SU-DHL-6 (cell line): ENCODE measurements at regions not wholly inside any gene's neighbourhood (a gene's known extent, or its start where the extent isn't known, plus 50 kb on each side); places are given as distances from the start of the nearest gene placed in this dataset.

Source experiments
- H2AFZ ChIP-seq: fragments of 200-600 bp; sonication (generic); 2 replicates; pipeline ENCODE4 v1.6.1; 2014; ENCODE audit warnings: low read depth, mild to moderate bottlenecking, moderate library complexity, mixed read lengths, antibody characterized with exemption, low read length; ENCODE audit not compliant: severe bottlenecking
- H3F3A ChIP-seq: fragments of 200-600 bp; shearing (Covaris generic); 2 replicates; pipeline ENCODE4 v1.6.0; 2016; ENCODE audit warnings: antibody characterized with exemption, mild to moderate bottlenecking; ENCODE audit not compliant: insufficient read depth
- H3K27ac ChIP-seq: fragments of 200-600 bp; sonication (generic); 2 replicates; pipeline ENCODE4 v1.5.1; 2016; ENCODE audit warnings: low read depth, mild to moderate bottlenecking, low read length, moderate library complexity, mixed read lengths
- H3K27me3 ChIP-seq: fragments of 200-600 bp; sonication (generic), shearing (Covaris generic); 2 replicates; pipeline ENCODE4 v1.6.0; 2014; ENCODE audit warnings: mild to moderate bottlenecking, low read length
- H3K36me3 ChIP-seq: fragments of 200-600 bp; sonication (generic); 2 replicates; pipeline ENCODE4 v1.6.1; 2014; ENCODE audit warnings: mild to moderate bottlenecking, low read length, mixed read lengths
- H3K4me2 ChIP-seq: fragments of 300-600, 200-600 bp; shearing (Covaris generic), sonication (generic); 2 replicates; pipeline ENCODE4 v1.6.0; 2014; ENCODE audit warnings: low read length, low read depth, mild to moderate bottlenecking; ENCODE audit not compliant: poor library complexity, severe bottlenecking
- H3K4me3 ChIP-seq: fragments of 200-600 bp; sonication (generic); 2 replicates; pipeline ENCODE4 v1.5.1; 2014; ENCODE audit warnings: antibody characterized with exemption, low read length, mild to moderate bottlenecking, mixed read lengths; ENCODE audit not compliant: insufficient read depth, poor library complexity, severe bottlenecking
- H3K79me2 ChIP-seq: fragments of 200-600 bp; sonication (generic); 2 replicates; pipeline ENCODE4 v1.6.1; 2014; ENCODE audit warnings: mild to moderate bottlenecking, low read length, moderate library complexity; ENCODE audit not compliant: insufficient read depth
- H3K9ac ChIP-seq: fragments of 200-600 bp; sonication (generic); 2 replicates; pipeline ENCODE4 v1.7.0; 2014; ENCODE audit warnings: mild to moderate bottlenecking, low read length
- H3K9me2 ChIP-seq: fragments of 200-600 bp; sonication (generic); replicated peaks from 2 replicates; pipeline ENCODE4 v1.6.1; 2014; ENCODE audit warnings: low read length; ENCODE audit not compliant: insufficient read depth
- H3K9me3 ChIP-seq: fragments of 200-600 bp; sonication (generic); 2 replicates; pipeline ENCODE4 v1.6.1; 2014; ENCODE audit warnings: low read length, mixed read lengths; ENCODE audit not compliant: insufficient read depth
- H4K20me1 ChIP-seq: fragments of 200-600 bp; sonication (generic); 2 replicates; pipeline ENCODE4 v1.6.1; 2014; ENCODE audit warnings: low read depth, mild to moderate bottlenecking, antibody characterized with exemption, low read length, moderate library complexity, mixed read lengths
- CTCF ChIP-seq: fragments of 200-600 bp; sonication (generic); IDR thresholded peaks from one replicate; pipeline ENCODE4 v1.5.1; 2017; ENCODE audit warnings: antibody characterized with exemption, mild to moderate bottlenecking, low read length, moderate library complexity; ENCODE audit not compliant: insufficient read depth, poor library complexity, severe bottlenecking
- EZH2phosphoT487 ChIP-seq: fragments of 200-600 bp; sonication (generic), shearing (Covaris generic); conservative IDR thresholded peaks from 2 replicates; pipeline ENCODE4 v1.6.1; 2018; ENCODE audit warnings: mild to moderate bottlenecking, antibody characterized with exemption, low read length, moderate library complexity, mixed read lengths

- TF ChIP-seq CTCF (no peak), EZH2phosphoT487 (no peak)
- H3K9ac ChIP-seq = no peak overlapping the region
- H2AFZ ChIP-seq = no peak overlapping the region
- no peaks in the 10 kb centered on the region for H3F3A ChIP-seq
- no peaks in the 10 kb centered on the region for H4K20me1 ChIP-seq
- no peaks in the 10 kb centered on the region for H3K36me3 ChIP-seq
- no peaks in the 10 kb centered on the region for H3K79me2 ChIP-seq
- no peak overlapping the region for H3K27ac ChIP-seq
- H3K4me2 ChIP-seq = no peak overlapping the region
- no peaks in the 10 kb centered on the region for H3K9me2 ChIP-seq
- no peaks in the 10 kb centered on the region for H3K9me3 ChIP-seq
- no peak overlapping the region for H3K4me3 ChIP-seq
- no peaks in the 10 kb centered on the region for H3K27me3 ChIP-seq
Measured at GRCh38 chr14:99006276-99006675, 265.7 kb downstream of the BCL11B start.

- Histone ChIP-seq H3K79me2 (no peaks in the 10 kb centered on the region), H3K9me2 (no peaks in the 10 kb centered on the region), H3K9me3 (no peaks in the 10 kb centered on the region), H3K4me3 (no peak overlapping the region), H3K36me3 (no peaks in the 10 kb centered on the region), H3F3A (no peaks in the 10 kb centered on the region), H4K20me1 (no peaks in the 10 kb centered on the region), H3K9ac (no peak overlapping the region), H3K4me2 (no peak overlapping the region), H2AFZ (no peak overlapping the region), H3K27me3 (no peaks in the 10 kb centered on the region), H3K27ac (no peak overlapping the region)
- TF ChIP-seq EZH2phosphoT487 = no peak
- TF ChIP-seq CTCF = no peak
Measured at GRCh38 chr14:99007795-99008194, 264.2 kb downstream of the BCL11B start.

GRCh38 chr14:99009871-99010270 is 262.1 kb downstream of the BCL11B start:
- H3K9ac ChIP-seq = no peak overlapping the region
- no peaks in the 10 kb centered on the region for H3K79me2 ChIP-seq
- H4K20me1 ChIP-seq = no peaks in the 10 kb centered on the region
- H3F3A ChIP-seq = no peaks in the 10 kb centered on the region
- no peak overlapping the region for H3K4me2 ChIP-seq
- no peak overlapping the region for H3K4me3 ChIP-seq
- no peak overlapping the region for H2AFZ ChIP-seq
- H3K36me3 ChIP-seq = no peaks in the 10 kb centered on the region
- no peaks in the 10 kb centered on the region for H3K9me3 ChIP-seq
- no peaks in the 10 kb centered on the region for H3K9me2 ChIP-seq
- no peaks in the 10 kb centered on the region for H3K27me3 ChIP-seq
- no peak overlapping the region for H3K27ac ChIP-seq
- TF ChIP-seq CTCF = no peak
- no peak for TF ChIP-seq EZH2phosphoT487
